Liver (tissue), 3 donors: ENCODE measurements at regions not wholly inside any gene's neighbourhood (a gene's known extent, or its start where the extent isn't known, plus 50 kb on each side); places are given as distances from the start of the nearest gene placed in this dataset.

Source experiments
- CTCF ChIP-seq: fragments of 150-350 bp; IDR thresholded peaks from 2 replicates; pipeline ENCODE4 v1.5.1; 2017; ENCODE audit warnings: improper control_type of control experiment, low read depth, low read length; ENCODE audit not compliant: missing input control
- FOXA2 ChIP-seq: IDR thresholded peaks from 2 replicates; pipeline ENCODE4 v1.6.1; 2016; ENCODE audit warnings: antibody characterized with exemption
- MAX ChIP-seq: IDR thresholded peaks from 2 replicates; pipeline ENCODE4 v1.6.1; 2016; ENCODE audit warnings: antibody characterized with exemption
- RXRA ChIP-seq, 2 donors: IDR thresholded peaks; 2 replicates each; pipeline ENCODE4 v1.6.1; 2017 to 2018; ENCODE audit warnings: antibody characterized with exemption in 2 of 2, mild to moderate bottlenecking in 1 of 2
- TAF1 ChIP-seq: conservative IDR thresholded peaks from 2 replicates; pipeline ENCODE4 v1.6.1; 2016; ENCODE audit warnings: antibody characterized with exemption, mild to moderate bottlenecking
- donor health status: healthy.
- donor health status: healthy.

- TF ChIP-seq FOXA2 = no peak
- TF ChIP-seq RXRA (IDR thresholded peaks at IDR 0.05) = no peak
- TF ChIP-seq CTCF = no peak
- no peak for TF ChIP-seq TAF1
- no peak for TF ChIP-seq MAX
Observed at GRCh38 chr1:193367863-193368262, 181.4 kb upstream of the B3GALT2 start.
